Endothelial cell (in vitro differentiated cells): ENCODE measurements at regions not wholly inside any gene's neighbourhood (a gene's known extent, or its start where the extent isn't known, plus 50 kb on each side); places are given as distances from the start of the nearest gene placed in this dataset.
A peak's percentile ranks its signal among the peaks of the same experiment; 100 is the strongest.

Experiments used
- DNase-seq: peaks from one replicate; pipeline ENCODE4 v3.0.0; 2021; ENCODE audit warnings: low spot score
- H3K27ac Mint-ChIP-seq: one replicate; pipeline ENCODE4 v1.8.0; 2021; ENCODE audit warnings: mixed read lengths, inconsistent platforms; ENCODE audit not compliant: unreplicated experiment
- H3K27me3 Mint-ChIP-seq: one replicate; pipeline ENCODE4 v1.8.0; 2021; ENCODE audit warnings: mild to moderate bottlenecking, moderate library complexity, mixed read lengths, inconsistent platforms; ENCODE audit not compliant: unreplicated experiment
- H3K36me3 Mint-ChIP-seq: one replicate; pipeline ENCODE4 v1.8.0; 2021; ENCODE audit warnings: mild to moderate bottlenecking, low read depth, mixed read lengths, inconsistent platforms; ENCODE audit not compliant: unreplicated experiment
- H3K4me1 Mint-ChIP-seq: one replicate; pipeline ENCODE4 v1.8.0; 2021; ENCODE audit warnings: mild to moderate bottlenecking, mixed read lengths, inconsistent platforms; ENCODE audit not compliant: unreplicated experiment
- H3K4me3 Mint-ChIP-seq: one replicate; pipeline ENCODE4 v1.8.0; 2021; ENCODE audit warnings: mild to moderate bottlenecking, mixed read lengths, inconsistent platforms; ENCODE audit not compliant: unreplicated experiment
- H3K9me3 Mint-ChIP-seq: one replicate; pipeline ENCODE4 v1.8.0; 2021; ENCODE audit warnings: mixed read lengths, inconsistent platforms; ENCODE audit not compliant: unreplicated experiment
- CTCF ChIP-seq: fragments of 200-600 bp; sonication (generic); IDR thresholded peaks from one replicate; pipeline ENCODE4 v1.5.0; 2021; ENCODE audit warnings: antibody characterized with exemption; ENCODE audit not compliant: unreplicated experiment

- Mint-ChIP-seq H3K27ac (no peak overlapping the region), H3K4me1 (no peaks in the 10 kb centered on the region), H3K9me3 (no peaks in the 10 kb centered on the region), H3K36me3 (no peaks in the 10 kb centered on the region), H3K4me3 (no peak overlapping the region), H3K27me3 (no peaks in the 10 kb centered on the region)
- TF ChIP-seq CTCF, result no peak
- DNase-seq, result no peak
Observed at GRCh38 chr3:107933450-107933849, 157.4 kb downstream of the CD47 start.

GRCh38 chr3:107931326-107931725 lies 159.5 kb downstream of the CD47 start:
- no peak for DNase-seq
- Mint-ChIP-seq H3K9me3 (no peaks in the 10 kb centered on the region), H3K27me3 (peaks cover 6% of the 10 kb centered on the region), H3K4me3 (no peak overlapping the region), H3K36me3 (peaks cover 4% of the 10 kb centered on the region), H3K4me1 (peaks cover 8% of the 10 kb centered on the region), H3K27ac (no peak overlapping the region)
- no peak for TF ChIP-seq CTCF

- no peaks in the 10 kb centered on the region for H3K9me3 Mint-ChIP-seq
- no peak overlapping the region for H3K27ac Mint-ChIP-seq
- peaks cover 20% of the 10 kb centered on the region for H3K36me3 Mint-ChIP-seq
- H3K27me3 Mint-ChIP-seq, result peaks cover 12% of the 10 kb centered on the region
- DNase-seq, result no peak
- H3K4me1 Mint-ChIP-seq, result peaks cover 17% of the 10 kb centered on the region
- TF ChIP-seq CTCF, result no peak
- H3K4me3 Mint-ChIP-seq, result no peak overlapping the region
Observed at GRCh38 chr3:107929088-107929487, 161.7 kb downstream of the CD47 start.

GRCh38 chr3:107928084-107928445 lies 162.8 kb downstream of the CD47 start:
- peaks cover 12% of the 10 kb centered on the region for H3K27me3 Mint-ChIP-seq
- H3K27ac Mint-ChIP-seq, result no peak overlapping the region
- H3K4me3 Mint-ChIP-seq, result peak overlapping the region; percentile 79
- no peak for TF ChIP-seq CTCF
- no peaks in the 10 kb centered on the region for H3K9me3 Mint-ChIP-seq
- peaks cover 17% of the 10 kb centered on the region for H3K4me1 Mint-ChIP-seq
- H3K36me3 Mint-ChIP-seq, result peaks cover 23% of the 10 kb centered on the region
- no peak for DNase-seq

GRCh38 chr3:107927361-107928083 lies 163.3 kb downstream of the CD47 start:
- Mint-ChIP-seq H3K27me3 (peaks cover 12% of the 10 kb centered on the region), H3K36me3 (peaks cover 23% of the 10 kb centered on the region), H3K27ac (no peak overlapping the region), H3K4me1 (peaks cover 17% of the 10 kb centered on the region), H3K4me3 (peak overlapping the region; percentile 87), H3K9me3 (no peaks in the 10 kb centered on the region)
- peak; percentile 75 for DNase-seq
- TF ChIP-seq CTCF, result peak; percentile 87
